MM.1S (cell line): ENCODE measurements at regions not wholly inside any gene's neighbourhood (a gene's known extent, or its start where the extent isn't known, plus 50 kb on each side); places are given as distances from the start of the nearest gene placed in this dataset.

Experiments
- DNase-seq: peaks from one replicate; pipeline ENCODE4 v3.0.0-alpha.2; 2015
- H2AFZ ChIP-seq: fragments of 300-600 bp; sonication (generic); 2 replicates; pipeline ENCODE4 v1.6.0; 2016; ENCODE audit warnings: antibody characterized with exemption, low read length
- H3F3A ChIP-seq: fragments of 300-600 bp; sonication (generic); 2 replicates; pipeline ENCODE4 v1.6.1; 2016; ENCODE audit warnings: mild to moderate bottlenecking, antibody characterized with exemption, low read length, moderate library complexity, mixed read lengths; ENCODE audit not compliant: insufficient read depth
- H3K27ac ChIP-seq: fragments of 300-600 bp; sonication (generic); 2 replicates; pipeline ENCODE4 v1.5.1; 2016; ENCODE audit warnings: mild to moderate bottlenecking, low read length
- H3K27me3 ChIP-seq: fragments of 300-600 bp; sonication (generic); replicated peaks from 2 replicates; pipeline ENCODE4 v1.6.0; 2016; ENCODE audit warnings: low read length; ENCODE audit not compliant: insufficient read depth
- H3K36me3 ChIP-seq: fragments of 300-600 bp; sonication (generic); replicated peaks from 2 replicates; pipeline ENCODE4 v1.6.1; 2016; ENCODE audit warnings: mild to moderate bottlenecking, low read length, mixed read lengths; ENCODE audit not compliant: insufficient read depth
- H3K4me1 ChIP-seq: fragments of 300-600 bp; sonication (generic); 2 replicates; pipeline ENCODE4 v1.6.1; 2016; ENCODE audit warnings: low read length, mixed read lengths
- H3K4me2 ChIP-seq: fragments of 300-600 bp; sonication (generic); 2 replicates; pipeline ENCODE4 v1.6.0; 2016; ENCODE audit warnings: low read depth, low read length
- H3K4me3 ChIP-seq: fragments of 300-600 bp; sonication (generic); 2 replicates; pipeline ENCODE4 v1.5.1; 2016; ENCODE audit warnings: low read length, mixed read lengths
- H3K79me2 ChIP-seq: fragments of 300-600 bp; sonication (generic); 2 replicates; pipeline ENCODE4 v1.6.1; 2016; ENCODE audit warnings: mixed run types, low read length, mixed read lengths
- H3K9ac ChIP-seq: fragments of 300-600 bp; sonication (generic); 2 replicates; pipeline ENCODE4 v1.6.1; 2016; ENCODE audit warnings: low read length, mixed read lengths
- H3K9me2 ChIP-seq: fragments of 300-600 bp; sonication (generic); replicated peaks from 2 replicates; pipeline ENCODE4 v1.6.1; 2016; ENCODE audit warnings: mild to moderate bottlenecking, low read length, mixed read lengths; ENCODE audit not compliant: insufficient read depth
- H3K9me3 ChIP-seq: fragments of 300-600 bp; sonication (generic); replicated peaks from 2 replicates; pipeline ENCODE4 v1.6.1; 2016; ENCODE audit warnings: mild to moderate bottlenecking, low read length, mixed read lengths; ENCODE audit not compliant: insufficient read depth
- H4K20me1 ChIP-seq: fragments of 300-600 bp; sonication (generic); 2 replicates; pipeline ENCODE4 v1.6.1; 2016; ENCODE audit warnings: mild to moderate bottlenecking, low read length, moderate library complexity, mixed read lengths; ENCODE audit not compliant: insufficient read depth
- CTCF ChIP-seq: fragments of 300-600 bp; sonication (generic); IDR thresholded peaks from 2 replicates; pipeline ENCODE4 v1.5.1; 2016; ENCODE audit warnings: antibody characterized with exemption, low read length, mixed read lengths
- EZH2 ChIP-seq: fragments of 300-600 bp; sonication (generic); optimal IDR thresholded peaks from 2 replicates; pipeline ENCODE3; 2017; ENCODE audit warnings: low read depth, mild to moderate bottlenecking, antibody characterized with exemption, low read length, mixed read lengths
- EZH2phosphoT487 ChIP-seq: fragments of 300-600 bp; sonication (generic); IDR thresholded peaks from 2 replicates; pipeline ENCODE4 v1.6.1; 2018; ENCODE audit warnings: antibody characterized with exemption, low read length

GRCh38 chr3:152606146-152606545 lies 228.8 kb upstream of the P2RY1 start:
- H2AFZ ChIP-seq = no peak overlapping the region
- no peaks in the 10 kb centered on the region for H3K36me3 ChIP-seq
- H3K4me1 ChIP-seq = no peaks in the 10 kb centered on the region
- no peaks in the 10 kb centered on the region for H3K9me2 ChIP-seq
- H4K20me1 ChIP-seq = no peaks in the 10 kb centered on the region
- H3K27ac ChIP-seq = no peak overlapping the region
- H3K4me3 ChIP-seq = no peak overlapping the region
- TF ChIP-seq EZH2phosphoT487 = no peak
- no peak for TF ChIP-seq CTCF
- TF ChIP-seq EZH2 = no peak
- DNase-seq = no peak
- no peak overlapping the region for H3K9ac ChIP-seq
- H3K9me3 ChIP-seq = no peaks in the 10 kb centered on the region
- H3K27me3 ChIP-seq = no peaks in the 10 kb centered on the region
- H3K79me2 ChIP-seq = no peaks in the 10 kb centered on the region
- H3F3A ChIP-seq = no peaks in the 10 kb centered on the region
- H3K4me2 ChIP-seq = no peak overlapping the region

- Histone ChIP-seq H2AFZ (no peak overlapping the region), H3K9ac (no peak overlapping the region), H3K79me2 (no peaks in the 10 kb centered on the region), H3K9me2 (no peaks in the 10 kb centered on the region), H3K27me3 (no peaks in the 10 kb centered on the region), H3F3A (no peaks in the 10 kb centered on the region), H4K20me1 (no peaks in the 10 kb centered on the region), H3K36me3 (no peaks in the 10 kb centered on the region), H3K9me3 (no peaks in the 10 kb centered on the region), H3K4me3 (no peak overlapping the region), H3K27ac (no peak overlapping the region), H3K4me2 (no peak overlapping the region), H3K4me1 (no peaks in the 10 kb centered on the region)
- DNase-seq = no peak
- no peak for TF ChIP-seq EZH2phosphoT487
- no peak for TF ChIP-seq EZH2
- TF ChIP-seq CTCF = no peak
Measured at GRCh38 chr3:152607179-152607578, 227.8 kb upstream of the P2RY1 start.

GRCh38 chr3:152608696-152609594 lies 226.0 kb upstream of the P2RY1 start:
- H3K27me3 ChIP-seq = no peaks in the 10 kb centered on the region

More at GRCh38 chr3:152608696-152609594, 226.0 kb upstream of the P2RY1 start:
- Histone ChIP-seq H3K27ac (no peak overlapping the region), H2AFZ (no peak overlapping the region), H3K79me2 (no peaks in the 10 kb centered on the region), H4K20me1 (no peaks in the 10 kb centered on the region), H3K9me2 (no peaks in the 10 kb centered on the region), H3K9ac (no peak overlapping the region), H3K36me3 (no peaks in the 10 kb centered on the region), H3K4me2 (no peak overlapping the region), H3F3A (no peaks in the 10 kb centered on the region), H3K9me3 (no peaks in the 10 kb centered on the region), H3K4me1 (no peaks in the 10 kb centered on the region), H3K4me3 (no peak overlapping the region)
- TF ChIP-seq EZH2phosphoT487 (no peak), CTCF (no peak), EZH2 (no peak)
- no peak for DNase-seq
